Thyroid gland (tissue), 4 donors: ENCODE measurements at regions not wholly inside any gene's neighbourhood (a gene's known extent, or its start where the extent isn't known, plus 50 kb on each side); places are given as distances from the start of the nearest gene placed in this dataset.

ENCODE experiments used
- CTCF ChIP-seq, 6 experiments: fragments of 200-600 bp in 3 of 6; fragments of 450-650 bp in 3 of 6; sonication (generic) in 3 of 6; IDR thresholded peaks; one replicate each; pipeline ENCODE4 v1.5.1; 2016 to 2019; ENCODE audit warnings: antibody characterized with exemption in 6 of 6, mild to moderate bottlenecking in 2 of 6, inconsistent platforms in 1 of 6, moderate library complexity in 1 of 6
- POLR2A ChIP-seq, 2 donors: fragments of 450-650 bp; IDR thresholded peaks; one replicate each; pipeline ENCODE4 v1.6.1; 2017; ENCODE audit warnings: antibody characterized with exemption in 2 of 2, mild to moderate bottlenecking in 2 of 2, moderate library complexity in 1 of 2

GRCh38 chr19:27971869-27972268 lies 1241.1 kb downstream of the UQCRFS1 start:
- TF ChIP-seq CTCF (IDR thresholded peaks at IDR 0.05) (no peak), POLR2A (IDR thresholded peaks at IDR 0.05) (no peak)
